Epithelial cell of proximal tubule (primary cell): ENCODE measurements at regions not wholly inside any gene's neighbourhood (a gene's known extent, or its start where the extent isn't known, plus 50 kb on each side); places are given as distances from the start of the nearest gene placed in this dataset.

Source experiments
- DNase-seq: peaks from one replicate; pipeline ENCODE4 v3.0.0-alpha.2; 2011; ENCODE audit warnings: low read depth
- H3K4me3 ChIP-seq: 2 replicates; pipeline ENCODE4 v1.5.1; 2011; ENCODE audit warnings: low read depth, mild to moderate bottlenecking, low read length
- CTCF ChIP-seq: conservative IDR thresholded peaks from 2 replicates; pipeline ENCODE4 v1.5.1; 2012; ENCODE audit warnings: low read depth, mild to moderate bottlenecking, low read length

- no peak for TF ChIP-seq CTCF
- no peak for DNase-seq
- H3K4me3 ChIP-seq, result no peak overlapping the region
These were observed 77.5 kb upstream of the IFNG-AS1 start for GRCh38 chr12:67911789-67912188.

DNA sequence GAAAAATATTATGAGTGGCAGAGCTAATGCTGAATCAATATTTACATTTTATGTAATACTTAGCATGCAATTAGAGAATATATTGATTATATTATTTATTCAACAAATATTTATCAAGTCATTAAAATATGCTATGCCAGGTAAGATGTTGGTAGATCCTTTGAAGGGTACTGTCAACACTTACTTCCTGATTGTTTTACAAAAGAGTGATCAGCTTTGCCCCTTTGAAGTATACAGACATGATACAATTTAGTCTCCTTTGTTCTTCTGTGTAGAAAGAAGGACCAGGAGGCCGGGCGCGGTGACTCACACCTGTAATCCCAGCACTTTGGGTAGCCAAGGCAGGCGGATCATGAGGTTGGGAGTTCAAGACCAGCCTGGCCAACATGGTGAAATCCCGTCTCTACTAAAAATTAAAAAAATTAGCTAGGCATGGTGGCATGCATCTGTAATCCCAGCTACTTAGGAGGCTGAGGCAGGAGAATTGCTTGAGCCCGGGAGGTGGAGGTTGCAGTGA, 73.9 kb upstream of the IFNG-AS1 start:
- DNase-seq, result no peak
- H3K4me3 ChIP-seq, result no peak overlapping the region
- TF ChIP-seq CTCF, result no peak

- no peak for DNase-seq
- TF ChIP-seq CTCF, result no peak
- no peak overlapping the region for H3K4me3 ChIP-seq
These were observed 72.8 kb upstream of the IFNG-AS1 start for GRCh38 chr12:67916266-67916970.

- TF ChIP-seq CTCF, result no peak
- no peak for DNase-seq
- H3K4me3 ChIP-seq, result no peak overlapping the region
These were observed 71.4 kb upstream of the IFNG-AS1 start for GRCh38 chr12:67917811-67918210.

DNA sequence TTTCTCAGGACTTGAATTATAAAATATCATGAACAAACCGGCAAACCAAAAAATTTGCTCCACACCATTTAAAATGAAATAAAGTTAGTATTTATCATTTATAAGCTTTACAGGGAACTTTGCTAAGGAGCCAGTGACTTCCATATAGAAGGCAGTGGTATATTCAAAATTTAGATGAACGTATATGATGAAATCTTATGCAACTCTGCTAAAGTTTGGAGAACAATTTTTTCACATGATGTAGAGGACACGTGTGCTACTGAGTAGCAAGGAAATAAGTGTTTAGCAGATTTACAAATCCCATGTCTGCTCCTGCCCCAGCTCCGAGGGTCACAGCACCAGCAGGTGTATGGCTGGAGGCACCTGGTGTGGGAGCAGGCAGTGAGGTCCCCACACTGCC, 70.8 kb upstream of the IFNG-AS1 start:
- no peak for TF ChIP-seq CTCF
- H3K4me3 ChIP-seq, result no peak overlapping the region
- DNase-seq, result no peak

DNA sequence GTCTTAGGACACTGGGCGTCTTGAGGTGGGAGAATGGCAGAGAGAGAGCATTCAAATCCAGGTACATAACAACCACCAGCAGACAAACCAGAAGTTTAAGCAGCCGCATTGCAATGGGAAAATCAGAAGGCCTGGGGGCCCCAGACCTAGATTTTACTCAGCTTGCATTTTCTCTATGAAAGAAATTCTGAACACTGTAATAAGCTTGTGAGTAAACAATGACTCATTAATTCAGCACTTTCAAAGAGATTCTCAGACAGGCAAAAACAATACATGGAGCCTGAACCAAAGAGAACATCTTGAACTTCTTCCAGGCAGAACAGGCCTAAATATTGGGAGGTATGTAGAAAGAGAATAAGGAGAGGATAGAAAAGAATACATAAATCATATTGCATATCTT, 69.8 kb upstream of the IFNG-AS1 start:
- TF ChIP-seq CTCF, result no peak
- no peak for DNase-seq
- no peak overlapping the region for H3K4me3 ChIP-seq

GRCh38 chr12:67920413-67920812, 68.8 kb upstream of the IFNG-AS1 start:
- TF ChIP-seq CTCF, result no peak
- DNase-seq, result no peak
- H3K4me3 ChIP-seq, result no peak overlapping the region
